ENCODE measurements at regions not wholly inside any gene's neighbourhood (a gene's known extent, or its start where the extent isn't known, plus 50 kb on each side); places are given as distances from the start of the nearest gene placed in this dataset.
"Not testable (repeated sequence)": the region's sequence is repeated elsewhere in the genome, so short reads cannot be mapped to it uniquely, and the experiment has no call there.

DNA sequence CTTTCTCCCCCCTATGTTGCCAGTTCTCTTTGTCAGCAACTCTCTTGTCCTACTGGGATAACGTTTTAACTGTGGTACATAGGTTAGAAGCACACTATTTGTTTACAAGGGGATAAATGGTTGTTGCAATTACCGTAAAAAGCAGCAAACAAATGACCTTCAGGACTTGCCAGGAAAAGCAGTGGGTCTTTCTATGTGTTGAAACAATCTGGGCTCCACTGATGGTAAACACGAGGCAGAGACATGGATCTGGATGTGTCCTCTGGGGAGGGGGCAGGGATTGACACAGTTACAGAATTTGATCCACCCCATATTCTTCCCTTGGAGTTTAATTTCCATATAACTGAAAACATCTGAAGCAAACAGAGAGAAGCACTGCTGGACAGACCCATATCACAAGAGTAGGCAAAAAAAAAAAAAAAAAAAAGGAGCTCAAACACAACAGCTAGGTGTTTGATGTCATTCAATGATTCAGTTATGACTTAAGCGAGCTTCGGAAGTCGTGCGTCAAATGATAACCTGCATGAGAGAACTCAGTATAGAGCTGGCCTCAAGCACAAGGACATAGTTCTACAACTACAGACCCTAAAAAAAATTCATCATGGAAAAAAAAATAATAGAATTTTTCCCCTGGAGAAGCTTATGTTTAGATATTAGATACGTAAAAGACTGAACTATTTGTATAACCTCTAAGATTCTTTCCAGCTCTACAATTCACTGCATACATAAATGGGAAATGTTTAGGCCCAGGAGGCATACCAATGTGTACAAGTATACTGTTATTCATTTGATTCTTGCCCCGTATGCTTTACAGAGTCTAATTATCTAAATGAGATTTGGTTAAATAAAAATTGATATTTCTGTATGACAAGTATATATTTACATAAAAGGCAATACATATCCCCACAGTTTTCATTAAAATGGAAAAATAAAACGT, 127.7 kb downstream of the ALDH8A1 start:
- no peak for DNase-seq

DNA sequence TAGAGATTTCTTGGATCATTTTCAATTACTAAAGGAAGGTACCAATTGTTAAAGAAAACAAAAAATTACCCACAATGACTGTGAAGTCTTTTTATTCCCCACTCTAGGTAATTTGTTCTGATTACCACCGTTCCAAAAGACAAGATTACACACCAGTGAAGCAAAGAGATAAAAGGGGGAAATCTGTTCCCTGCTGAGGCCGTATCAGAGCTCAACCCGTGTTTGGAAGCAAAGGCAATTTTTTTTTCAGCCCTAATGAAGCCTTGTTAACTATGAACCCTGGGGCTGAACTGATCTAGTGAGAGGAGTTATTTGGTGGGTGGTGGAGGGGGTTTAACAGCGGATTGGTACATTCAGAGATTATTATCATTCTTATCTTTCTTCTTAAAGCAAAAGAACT, 128.5 kb downstream of the ALDH8A1 start:
- no peak for DNase-seq

DNA sequence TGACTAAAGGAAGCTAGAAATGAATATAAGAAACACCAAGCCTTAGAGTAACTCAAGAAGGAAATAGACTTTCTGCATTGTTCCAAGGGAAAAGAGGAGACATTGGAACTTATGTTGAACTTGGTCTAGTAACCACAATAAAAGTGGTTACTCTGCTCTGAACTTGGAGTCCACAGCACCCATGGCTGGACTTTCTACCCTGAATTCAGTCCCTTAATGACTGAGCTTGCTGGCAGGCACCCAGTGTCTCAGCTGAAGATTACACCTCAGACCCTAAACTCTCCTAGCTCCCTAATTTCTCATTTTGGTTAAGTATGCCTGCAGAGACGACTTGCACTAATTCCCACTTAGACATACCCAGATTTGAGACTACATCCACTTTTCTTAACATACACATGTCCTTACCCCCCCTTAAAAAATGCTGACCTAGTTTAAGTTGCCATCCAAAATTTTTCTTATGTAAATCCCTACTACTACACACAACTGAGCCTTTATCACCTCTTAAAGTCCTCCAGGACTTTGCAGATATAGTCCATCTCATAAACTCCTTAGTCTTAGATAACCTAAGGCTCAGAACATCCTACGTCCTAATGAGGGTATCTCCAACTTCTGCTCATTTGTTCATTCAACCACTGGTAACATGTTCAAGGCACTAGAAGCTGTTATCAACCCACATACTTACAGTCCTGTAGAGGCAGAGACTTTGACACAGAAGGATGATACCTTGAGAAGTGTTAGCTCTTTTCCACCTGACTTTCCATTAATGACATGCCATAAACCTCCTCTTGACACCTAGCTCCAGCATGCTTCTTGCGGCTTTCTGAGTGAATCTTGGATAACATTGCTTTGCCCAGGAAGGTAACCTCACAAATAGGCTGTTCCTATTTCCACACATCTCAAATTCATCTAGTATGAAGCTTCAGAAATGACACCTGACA, 129.8 kb downstream of the ALDH8A1 start:
- no peak for DNase-seq

- DNase-seq: no peak
Measured at GRCh38 chr6:134819236-134819635, 130.7 kb downstream of the ALDH8A1 start.

GRCh38 chr6:134817448-134817847, 132.5 kb downstream of the ALDH8A1 start:
- DNase-seq: no peak

- DNase-seq: no peak
Measured at GRCh38 chr6:134816780-134817179, 133.1 kb downstream of the ALDH8A1 start.

GRCh38 chr6:134816300-134816699, 133.6 kb downstream of the ALDH8A1 start:
- no peak for DNase-seq

GRCh38 chr6:134814076-134814695, 135.7 kb downstream of the ALDH8A1 start:
- no peak for DNase-seq

- no peak for DNase-seq
Measured at GRCh38 chr6:134813146-134813545, 136.8 kb downstream of the ALDH8A1 start.

DNA sequence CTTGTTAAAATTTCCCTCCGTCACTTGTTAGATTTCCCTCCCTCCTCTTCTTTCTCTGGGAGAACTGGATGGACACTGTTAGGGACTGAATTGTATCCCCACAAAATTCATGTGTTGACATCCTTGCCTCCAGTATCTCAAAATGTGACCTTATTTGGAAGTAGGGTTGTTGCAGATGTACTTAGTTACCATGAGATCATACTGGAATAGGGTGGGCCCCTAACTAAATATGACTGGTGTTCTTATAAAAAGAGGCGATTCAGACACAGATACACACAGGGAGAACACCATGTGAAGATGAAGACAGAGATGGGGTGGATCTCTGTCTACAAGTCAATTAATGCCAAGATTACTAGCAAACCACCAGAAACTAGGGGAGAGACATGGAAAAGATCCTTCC, 139.5 kb downstream of the ALDH8A1 start:
- no peak for DNase-seq

DNA sequence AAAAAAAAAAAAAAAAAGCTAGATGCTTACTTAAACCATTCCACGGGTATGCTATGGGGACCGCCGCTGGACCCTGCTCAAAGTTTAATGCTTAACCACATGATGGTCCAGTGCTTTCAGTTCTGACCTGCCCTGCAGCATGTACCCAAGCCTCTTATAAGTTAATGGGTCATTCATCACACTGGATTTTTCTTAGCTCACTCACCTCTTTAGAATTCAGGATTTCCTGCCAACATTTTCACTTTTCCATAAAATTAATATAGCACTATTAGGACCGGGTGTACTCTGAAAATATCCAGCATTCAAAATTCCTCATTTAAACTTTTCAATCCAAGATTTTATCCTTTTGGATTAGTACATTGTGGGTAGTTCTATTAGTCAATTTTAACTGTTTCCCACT, 140.8 kb downstream of the ALDH8A1 start:
- no peak for DNase-seq

- no peak for DNase-seq
Measured at GRCh38 chr6:134806180-134806798, 143.6 kb downstream of the ALDH8A1 start.

DNA sequence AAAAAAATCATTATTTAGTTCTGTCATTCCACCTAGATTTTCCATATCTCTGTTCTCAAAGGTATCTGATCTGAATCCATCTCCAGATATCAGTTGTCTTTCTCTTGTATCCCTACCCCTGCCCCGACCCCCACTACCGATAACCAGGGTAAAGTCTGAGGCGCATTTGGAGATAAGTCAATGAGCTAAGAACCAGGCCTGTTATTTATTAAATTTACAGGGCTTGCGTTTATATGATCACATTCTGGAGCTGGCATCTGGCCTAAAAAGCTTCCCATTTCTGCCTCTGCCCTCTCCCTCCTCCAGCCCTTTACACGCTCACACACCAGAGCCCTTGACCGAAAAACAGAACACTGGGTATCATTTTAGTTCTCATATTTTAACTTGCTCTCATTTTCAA, 144.7 kb downstream of the ALDH8A1 start:
- no peak for DNase-seq

- DNase-seq: not testable (repeated sequence)
Measured at GRCh38 chr6:134804311-134804710, 145.6 kb downstream of the ALDH8A1 start.

DNA sequence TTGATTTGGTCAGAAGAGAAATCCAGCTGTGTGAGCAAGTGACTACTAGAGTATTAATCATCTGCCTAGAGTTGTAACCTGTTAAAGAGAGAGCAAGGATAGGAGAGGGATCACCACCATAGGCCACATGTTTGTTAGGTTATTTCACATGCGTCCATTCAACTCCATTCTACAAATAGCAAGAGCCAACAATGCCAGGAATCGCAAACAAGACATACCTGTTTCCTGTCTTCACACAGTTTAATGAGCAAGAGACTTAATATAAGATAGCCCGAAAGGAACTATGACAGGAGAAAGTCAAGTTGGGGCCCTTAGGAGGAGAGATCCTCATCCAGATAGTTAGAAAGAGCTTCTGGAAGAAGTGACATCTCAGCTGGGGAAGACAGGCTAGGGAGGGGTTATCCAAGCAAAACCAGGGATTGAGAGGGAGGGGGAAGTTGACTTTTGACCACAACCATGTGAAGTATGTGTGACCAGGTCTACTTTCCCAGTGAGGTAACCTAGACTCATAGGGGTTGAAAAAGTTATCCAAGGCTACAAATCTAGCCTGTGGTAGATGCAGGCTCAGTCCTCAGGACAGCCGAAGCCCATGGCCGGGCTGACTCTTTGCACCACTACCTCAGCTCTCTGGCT, 147.4 kb downstream of the ALDH8A1 start:
- DNase-seq: no peak

GRCh38 chr6:134797400-134798113, 152.3 kb downstream of the ALDH8A1 start:
- DNase-seq: no peak

GRCh38 chr6:134795691-134796090, 154.2 kb downstream of the ALDH8A1 start:
- no peak for DNase-seq

- no peak for DNase-seq
Measured at GRCh38 chr6:134795001-134795400, 154.9 kb downstream of the ALDH8A1 start.

- DNase-seq: not testable (repeated sequence)
Measured at GRCh38 chr6:134791243-134791843, 158.6 kb downstream of the ALDH8A1 start.

DNA sequence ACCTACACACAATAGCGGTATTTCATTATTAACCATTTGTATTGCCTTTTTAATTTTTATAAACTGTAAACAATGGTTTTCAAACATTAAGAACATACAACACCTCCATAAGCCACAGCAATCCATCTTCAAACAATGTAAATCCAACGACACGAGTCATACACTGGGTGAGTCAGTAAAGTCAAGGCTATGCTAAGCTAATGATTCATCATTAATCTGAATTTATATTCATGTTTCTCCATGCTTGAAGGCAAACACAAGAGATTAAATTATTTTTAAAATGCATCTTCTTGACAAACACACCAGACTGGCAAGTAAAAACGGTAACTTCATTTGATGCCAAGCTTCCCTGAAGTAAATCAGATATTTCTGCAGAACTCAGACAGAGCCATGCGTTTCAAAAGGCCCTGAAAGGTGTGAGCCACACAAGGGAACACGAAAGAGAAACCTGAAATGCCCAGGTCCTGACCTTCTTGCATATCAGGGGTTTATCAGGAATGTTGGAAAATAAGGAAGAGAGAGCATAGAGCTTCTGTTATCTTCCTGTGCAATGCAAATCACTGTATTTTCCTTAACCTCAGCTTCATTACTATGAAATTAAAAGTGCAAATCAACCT, 162.5 kb downstream of the ALDH8A1 start:
- no peak for DNase-seq

DNA sequence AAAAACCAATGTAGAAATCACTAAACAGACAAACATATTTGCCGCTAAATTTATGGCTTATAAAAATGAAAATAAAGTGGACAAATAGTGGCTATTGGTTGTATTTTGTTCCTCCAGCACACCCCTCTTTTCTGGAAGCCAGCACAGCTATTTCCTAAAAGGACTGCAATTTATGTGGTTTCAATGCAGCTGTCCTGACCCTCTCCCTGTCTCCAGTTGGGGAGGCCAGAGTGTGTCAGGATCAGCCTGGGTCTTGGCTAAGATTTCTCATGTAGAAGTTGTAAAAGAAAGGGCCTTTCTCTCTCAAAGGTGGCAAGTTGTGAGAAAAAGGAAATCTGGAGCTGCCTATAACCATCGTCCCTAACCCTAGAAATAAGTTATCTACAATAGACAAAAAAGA, 165.6 kb downstream of the ALDH8A1 start:
- no peak for DNase-seq
